ENCODE measurements at regions not wholly inside any gene's neighbourhood (a gene's known extent, or its start where the extent isn't known, plus 50 kb on each side); places are given as distances from the start of the nearest gene placed in this dataset.

DNA sequence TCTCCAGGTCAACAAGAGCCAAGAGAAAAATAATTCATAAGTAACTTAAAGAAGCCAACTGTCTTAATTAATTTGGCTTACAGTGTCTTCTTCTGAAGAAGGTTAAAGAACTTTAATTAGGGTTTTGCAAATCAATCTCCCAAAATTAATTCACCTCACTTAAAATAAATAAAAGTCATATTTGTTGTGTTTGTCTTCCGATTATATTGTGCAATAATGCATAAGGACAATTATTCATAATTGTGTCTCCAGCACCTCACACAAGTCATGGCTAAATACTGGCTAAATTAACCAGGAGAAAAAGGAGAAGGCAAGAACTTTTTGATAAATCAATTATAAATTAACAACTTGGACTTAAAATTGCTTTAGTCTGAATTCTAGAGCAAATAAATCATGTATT, 899.0 kb upstream of the NR2F2 start:
- no peak overlapping the region for H3K27ac ChIP-seq (ENCODE audit: extremely low read length, insufficient read depth, low read length)
- no peaks in the 10 kb centered on the region for H4K20me1 ChIP-seq (ENCODE audit: insufficient read depth, low read length)
- no peaks in the 10 kb centered on the region for H3K4me1 ChIP-seq (ENCODE audit: insufficient read depth, low read length)
- H3K4me3 ChIP-seq (replicated peaks in 1 of 3; ENCODE audit: insufficient read depth in 1 of 3, low read depth in 2 of 3, low read length in 3 of 3): no peak overlapping the region
- FAIRE-seq (no peak), ATAC-seq (no peak), DNase-seq (ENCODE audit: low spot score) (no peak)
- no peak overlapping the region for H2AFZ ChIP-seq (ENCODE audit: low read length)
- H3K27me3 ChIP-seq (ENCODE audit: control insufficient read depth in 1 of 2, insufficient read depth in 2 of 2, low read length in 2 of 2): no peaks in the 10 kb centered on the region
- H3K9me3 ChIP-seq (ENCODE audit: low read length): peaks cover 87% of the 10 kb centered on the region
- H3K36me3 ChIP-seq (replicated peaks in 1 of 2; ENCODE audit: control insufficient read depth in 1 of 2, insufficient read depth in 2 of 2, low read length in 2 of 2): no peaks in the 10 kb centered on the region
- no peak overlapping the region for H3K9ac ChIP-seq (ENCODE audit: insufficient read depth, low read depth, low read length)
- BruUV-seq (replicated peaks): no TSS peak
- H3K79me2 ChIP-seq (ENCODE audit: insufficient read depth, low read length): no peaks in the 10 kb centered on the region
- H3K4me2 ChIP-seq (ENCODE audit: low read depth, low read length): no peak overlapping the region
- intact Hi-C loops (cut with micrococcal nuclease; ENCODE audit: unreplicated experiment) (no loop called here), in situ Hi-C loops (cut with HindIII; ENCODE audit: extremely low pct_ligation_motif_present, low pct_unique_long_range_greater_than_20kb) (no loop called here)
- WGBS (ENCODE audit: low lambda C conversion rate): 5% methylated on average over 1 of the region's 1 CpG
- TF ChIP-seq MIER2 (CRISPR knock-in tag; IDR thresholded peaks at IDR 0.05): no peak
- TF ChIP-seq ZNF615 (CRISPR knock-in tag; IDR thresholded peaks at IDR 0.05; ENCODE audit: borderline replicate concordance): no peak
- no peak for TF ChIP-seq ATAD3A (CRISPR knock-in tag; IDR thresholded peaks at IDR 0.05)
- TF ChIP-seq RAD21 (CRISPR knock-in tag; IDR thresholded peaks at IDR 0.05): no peak
- TF ChIP-seq ZNF550 (CRISPR knock-in tag; IDR thresholded peaks at IDR 0.05; ENCODE audit: borderline replicate concordance): no peak
- no peak for TF ChIP-seq DPF2 (CRISPR knock-in tag; IDR thresholded peaks at IDR 0.05; ENCODE audit: borderline replicate concordance, low read depth)
- TF ChIP-seq ARNT2 (CRISPR knock-in tag; IDR thresholded peaks at IDR 0.05; ENCODE audit: low read depth): no peak
- TF ChIP-seq ZZZ3 (CRISPR knock-in tag; IDR thresholded peaks at IDR 0.05; ENCODE audit: borderline replicate concordance): no peak
- TF ChIP-seq IRF2 (CRISPR knock-in tag; IDR thresholded peaks at IDR 0.05): no peak
- TF ChIP-seq, protein P1, sequence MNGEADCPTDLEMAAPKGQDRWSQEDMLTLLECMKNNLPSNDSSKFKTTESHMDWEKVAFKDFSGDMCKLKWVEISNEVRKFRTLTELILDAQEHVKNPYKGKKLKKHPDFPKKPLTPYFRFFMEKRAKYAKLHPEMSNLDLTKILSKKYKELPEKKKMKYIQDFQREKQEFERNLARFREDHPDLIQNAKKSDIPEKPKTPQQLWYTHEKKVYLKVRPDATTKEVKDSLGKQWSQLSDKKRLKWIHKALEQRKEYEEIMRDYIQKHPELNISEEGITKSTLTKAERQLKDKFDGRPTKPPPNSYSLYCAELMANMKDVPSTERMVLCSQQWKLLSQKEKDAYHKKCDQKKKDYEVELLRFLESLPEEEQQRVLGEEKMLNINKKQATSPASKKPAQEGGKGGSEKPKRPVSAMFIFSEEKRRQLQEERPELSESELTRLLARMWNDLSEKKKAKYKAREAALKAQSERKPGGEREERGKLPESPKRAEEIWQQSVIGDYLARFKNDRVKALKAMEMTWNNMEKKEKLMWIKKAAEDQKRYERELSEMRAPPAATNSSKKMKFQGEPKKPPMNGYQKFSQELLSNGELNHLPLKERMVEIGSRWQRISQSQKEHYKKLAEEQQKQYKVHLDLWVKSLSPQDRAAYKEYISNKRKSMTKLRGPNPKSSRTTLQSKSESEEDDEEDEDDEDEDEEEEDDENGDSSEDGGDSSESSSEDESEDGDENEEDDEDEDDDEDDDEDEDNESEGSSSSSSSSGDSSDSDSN (CRISPR knock-in tag; IDR thresholded peaks at IDR 0.05): no peak
- no peak for TF ChIP-seq NFE2L1 (CRISPR knock-in tag; IDR thresholded peaks at IDR 0.05; ENCODE audit: borderline replicate concordance)
- no peak for TF ChIP-seq GATA4 (IDR thresholded peaks at IDR 0.05; ENCODE audit: borderline replicate concordance, low read depth)
- no peak for TF ChIP-seq ZNF598 (CRISPR knock-in tag; IDR thresholded peaks at IDR 0.05; ENCODE audit: borderline replicate concordance)
- TF ChIP-seq ZFAT (CRISPR knock-in tag; conservative IDR thresholded peaks at IDR 0.05): no peak
- no peak for TF ChIP-seq ZFP91 (CRISPR knock-in tag; IDR thresholded peaks at IDR 0.05; ENCODE audit: borderline replicate concordance)
- no peak for TF ChIP-seq ARID4A (CRISPR knock-in tag; IDR thresholded peaks at IDR 0.05; ENCODE audit: borderline replicate concordance)
- TF ChIP-seq SIN3B (IDR thresholded peaks at IDR 0.05; ENCODE audit: low read length): no peak
- ChIA-PET POLR2A (no interaction called here), CTCF (ENCODE audit: low intra/inter-chr PET ratio, low total read pairs) (no interaction called here)
